ENCODE measurements at regions not wholly inside any gene's neighbourhood (a gene's known extent, or its start where the extent isn't known, plus 50 kb on each side); places are given as distances from the start of the nearest gene placed in this dataset.

DNA sequence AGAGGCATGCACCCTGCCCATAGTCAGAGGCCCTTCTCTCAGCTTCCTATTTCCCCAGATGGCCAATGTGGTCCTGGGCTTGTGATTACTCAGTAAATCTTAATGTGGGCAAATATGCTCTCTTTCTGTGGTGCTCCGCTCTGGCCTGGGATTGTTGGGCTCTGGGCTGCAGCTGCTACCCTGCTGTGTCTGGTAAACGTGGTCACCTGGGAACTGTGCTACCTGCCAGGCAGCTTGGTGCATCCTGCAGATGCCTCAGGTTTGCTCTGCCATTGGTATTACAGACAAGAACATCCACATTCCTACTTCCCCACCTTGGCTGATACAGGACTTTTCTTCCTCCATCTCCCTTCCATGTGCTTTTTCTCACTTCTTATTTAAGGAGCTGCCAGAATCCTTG is 611.5 kb upstream of the IMPG1 start:
- Histone ChIP-seq H3K4me3 (ENCODE audit: low read length) (peak overlapping the region; percentile 38), H3K9me3 (ENCODE audit: insufficient read depth, low read length) (no peaks in the 10 kb centered on the region), H3K4me1 (ENCODE audit: low read length) (peaks cover 35% of the 10 kb centered on the region), H2AFZ (ENCODE audit: low read depth, low read length) (no peak overlapping the region), H3K27ac (ENCODE audit: low read length) (peak overlapping the region; percentile 86), H3K9ac (ENCODE audit: low read length) (peak overlapping the region; percentile 33), H4K20me1 (ENCODE audit: insufficient read depth, low read length) (no peaks in the 10 kb centered on the region), H3K27me3 (ENCODE audit: low read depth, low read length) (no peaks in the 10 kb centered on the region), H3K79me2 (ENCODE audit: low read length) (no peaks in the 10 kb centered on the region), H3K36me3 (replicated peaks; ENCODE audit: low read depth, low read length) (no peaks in the 10 kb centered on the region), H3K4me2 (ENCODE audit: low read length) (peak overlapping the region; percentile 65)
- TF ChIP-seq EZH2phosphoT487 (IDR thresholded peaks at IDR 0.05; ENCODE audit: low read depth), result no peak
- TF ChIP-seq, protein P1, sequence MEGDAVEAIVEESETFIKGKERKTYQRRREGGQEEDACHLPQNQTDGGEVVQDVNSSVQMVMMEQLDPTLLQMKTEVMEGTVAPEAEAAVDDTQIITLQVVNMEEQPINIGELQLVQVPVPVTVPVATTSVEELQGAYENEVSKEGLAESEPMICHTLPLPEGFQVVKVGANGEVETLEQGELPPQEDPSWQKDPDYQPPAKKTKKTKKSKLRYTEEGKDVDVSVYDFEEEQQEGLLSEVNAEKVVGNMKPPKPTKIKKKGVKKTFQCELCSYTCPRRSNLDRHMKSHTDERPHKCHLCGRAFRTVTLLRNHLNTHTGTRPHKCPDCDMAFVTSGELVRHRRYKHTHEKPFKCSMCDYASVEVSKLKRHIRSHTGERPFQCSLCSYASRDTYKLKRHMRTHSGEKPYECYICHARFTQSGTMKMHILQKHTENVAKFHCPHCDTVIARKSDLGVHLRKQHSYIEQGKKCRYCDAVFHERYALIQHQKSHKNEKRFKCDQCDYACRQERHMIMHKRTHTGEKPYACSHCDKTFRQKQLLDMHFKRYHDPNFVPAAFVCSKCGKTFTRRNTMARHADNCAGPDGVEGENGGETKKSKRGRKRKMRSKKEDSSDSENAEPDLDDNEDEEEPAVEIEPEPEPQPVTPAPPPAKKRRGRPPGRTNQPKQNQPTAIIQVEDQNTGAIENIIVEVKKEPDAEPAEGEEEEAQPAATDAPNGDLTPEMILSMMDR (IDR thresholded peaks at IDR 0.05; ENCODE audit: low read depth, low read length), result no peak

DNA sequence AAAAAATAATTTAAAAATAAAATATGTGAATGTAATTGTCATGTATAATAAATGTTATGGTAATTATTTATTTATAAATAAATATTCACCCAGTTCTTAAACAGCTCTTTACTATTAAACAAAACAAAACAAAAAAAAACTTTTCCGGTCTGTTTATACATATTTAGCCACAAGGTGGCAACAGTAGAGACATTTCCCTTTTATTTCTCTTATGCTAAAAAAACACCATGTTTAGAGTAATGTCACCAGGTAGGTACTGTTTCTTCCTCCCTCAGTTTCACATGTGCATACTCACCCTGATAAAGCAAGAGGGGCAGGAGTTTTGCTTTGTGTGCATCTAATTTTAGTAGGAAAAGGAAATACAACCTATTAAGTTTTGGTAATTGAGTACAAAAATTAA is 610.4 kb upstream of the IMPG1 start:
- H3K4me3 ChIP-seq (ENCODE audit: low read length), result no peak overlapping the region
- H4K20me1 ChIP-seq (ENCODE audit: insufficient read depth, low read length), result no peaks in the 10 kb centered on the region
- peak overlapping the region; percentile 65 for H3K4me2 ChIP-seq (ENCODE audit: low read length)
- H3K4me1 ChIP-seq (ENCODE audit: low read length), result peaks cover 35% of the 10 kb centered on the region
- H3K9ac ChIP-seq (ENCODE audit: low read length), result no peak overlapping the region
- no peaks in the 10 kb centered on the region for H3K36me3 ChIP-seq (replicated peaks; ENCODE audit: low read depth, low read length)
- TF ChIP-seq, protein P1 (IDR thresholded peaks at IDR 0.05; ENCODE audit: low read depth, low read length), result peak; percentile 54
- no peak for TF ChIP-seq EZH2phosphoT487 (IDR thresholded peaks at IDR 0.05; ENCODE audit: low read depth)
- H3K27me3 ChIP-seq (ENCODE audit: low read depth, low read length), result no peaks in the 10 kb centered on the region
- no peak overlapping the region for H2AFZ ChIP-seq (ENCODE audit: low read depth, low read length)
- peak overlapping the region; percentile 86 for H3K27ac ChIP-seq (ENCODE audit: low read length)
- no peaks in the 10 kb centered on the region for H3K9me3 ChIP-seq (ENCODE audit: insufficient read depth, low read length)
- no peaks in the 10 kb centered on the region for H3K79me2 ChIP-seq (ENCODE audit: low read length)

DNA sequence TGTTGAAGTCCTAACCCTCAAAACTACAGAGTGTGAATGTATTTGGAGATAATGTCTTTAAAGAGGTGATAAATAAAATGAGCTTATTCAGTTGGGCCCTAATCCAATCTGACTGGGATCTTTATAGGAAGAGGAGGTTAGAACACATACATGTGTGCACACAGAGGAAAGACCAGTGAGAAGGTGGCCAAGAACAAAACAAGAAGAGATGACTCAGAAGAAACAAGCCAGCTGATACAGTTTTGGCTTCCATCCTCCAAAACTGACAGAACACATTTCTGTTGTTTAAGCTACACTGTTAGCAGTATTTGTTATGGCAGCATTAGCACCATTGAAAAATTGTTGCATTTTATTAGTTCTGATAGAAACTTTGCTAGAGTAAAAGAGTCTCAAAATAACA is 609.3 kb upstream of the IMPG1 start:
- TF ChIP-seq, protein P1 (IDR thresholded peaks at IDR 0.05; ENCODE audit: low read depth, low read length), result no peak
- TF ChIP-seq EZH2phosphoT487 (IDR thresholded peaks at IDR 0.05; ENCODE audit: low read depth), result no peak
- no peaks in the 10 kb centered on the region for H3K27me3 ChIP-seq (ENCODE audit: low read depth, low read length)
- H3K9ac ChIP-seq (ENCODE audit: low read length), result no peak overlapping the region
- peaks cover 35% of the 10 kb centered on the region for H3K4me1 ChIP-seq (ENCODE audit: low read length)
- H3K9me3 ChIP-seq (ENCODE audit: insufficient read depth, low read length), result no peaks in the 10 kb centered on the region
- H2AFZ ChIP-seq (ENCODE audit: low read depth, low read length), result no peak overlapping the region
- no peaks in the 10 kb centered on the region for H4K20me1 ChIP-seq (ENCODE audit: insufficient read depth, low read length)
- no peaks in the 10 kb centered on the region for H3K79me2 ChIP-seq (ENCODE audit: low read length)
- no peak overlapping the region for H3K27ac ChIP-seq (ENCODE audit: low read length)
- H3K4me2 ChIP-seq (ENCODE audit: low read length), result no peak overlapping the region
- H3K4me3 ChIP-seq (ENCODE audit: low read length), result no peak overlapping the region
- H3K36me3 ChIP-seq (replicated peaks; ENCODE audit: low read depth, low read length), result no peaks in the 10 kb centered on the region

DNA sequence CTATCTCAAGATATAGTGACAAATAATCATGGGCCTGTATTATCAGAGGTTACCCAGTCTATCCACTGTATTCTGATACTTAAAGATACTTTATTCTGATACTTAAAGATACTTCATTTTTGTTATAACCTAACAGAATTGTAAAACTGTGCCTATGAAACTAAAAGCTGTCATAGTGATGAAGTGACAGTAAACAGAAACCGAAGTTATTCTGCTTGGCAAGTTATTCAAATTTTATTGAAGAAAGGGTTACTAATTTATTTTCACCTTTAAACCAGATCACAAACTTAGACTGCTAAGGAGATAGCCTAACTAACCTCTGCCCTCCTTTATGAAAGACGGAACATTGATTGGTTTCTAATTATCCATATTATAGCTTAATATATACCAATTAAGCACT is 604.6 kb upstream of the IMPG1 start:
- TF ChIP-seq, protein P1 (IDR thresholded peaks at IDR 0.05; ENCODE audit: low read depth, low read length), result no peak
- no peak for TF ChIP-seq EZH2phosphoT487 (IDR thresholded peaks at IDR 0.05; ENCODE audit: low read depth)
- Histone ChIP-seq H3K27me3 (ENCODE audit: low read depth, low read length) (no peaks in the 10 kb centered on the region), H3K4me3 (ENCODE audit: low read length) (no peak overlapping the region), H3K9me3 (ENCODE audit: insufficient read depth, low read length) (no peaks in the 10 kb centered on the region), H3K4me2 (ENCODE audit: low read length) (no peak overlapping the region), H2AFZ (ENCODE audit: low read depth, low read length) (no peak overlapping the region), H3K9ac (ENCODE audit: low read length) (no peak overlapping the region), H3K36me3 (replicated peaks; ENCODE audit: low read depth, low read length) (no peaks in the 10 kb centered on the region), H3K79me2 (ENCODE audit: low read length) (no peaks in the 10 kb centered on the region), H3K27ac (ENCODE audit: low read length) (no peak overlapping the region), H3K4me1 (ENCODE audit: low read length) (peaks cover 5% of the 10 kb centered on the region), H4K20me1 (ENCODE audit: insufficient read depth, low read length) (no peaks in the 10 kb centered on the region)

All from OCI-LY3 (cell line).